CD4-positive, alpha-beta memory T cell (primary cell): ENCODE measurements at regions not wholly inside any gene's neighbourhood (a gene's known extent, or its start where the extent isn't known, plus 50 kb on each side); places are given as distances from the start of the nearest gene placed in this dataset.

Experiments used
- CTCF ChIA-PET: fragments of 350-600 bp; sonication (Branson Sonifier 250); formaldehyde crosslinking; loops from one replicate; lab custom pipeline; 2021; ENCODE audit warnings: inconsistent platforms; ENCODE audit not compliant: partially characterized antibody; lab: Charles Lee
- POLR2A ChIA-PET: fragments of 350-600 bp; sonication (Branson Sonifier 250); formaldehyde crosslinking; loops from one replicate; lab custom pipeline; 2021; ENCODE audit not compliant: partially characterized antibody; lab: Charles Lee
- DNase-seq, 5 donors: peaks; one replicate each; pipeline versions ENCODE4 v3.0.0 to v3.0.0-alpha.2; 2020 to 2022; ENCODE audit warnings: mixed read lengths in 1 of 5
- H3K27ac ChIP-seq: one replicate; pipeline ENCODE4 v1.7.0; 2013; ENCODE audit warnings: low read depth, low read length
- H3K27me3 ChIP-seq: 2 replicates; pipeline ENCODE4 v1.7.0; 2013; ENCODE audit warnings: mild to moderate bottlenecking, low read length, moderate library complexity; ENCODE audit not compliant: insufficient read depth
- H3K36me3 ChIP-seq: 2 replicates; pipeline ENCODE4 v1.7.0; 2013; ENCODE audit warnings: mild to moderate bottlenecking, low read length, moderate library complexity; ENCODE audit not compliant: insufficient read depth
- H3K4me1 ChIP-seq: 2 replicates; pipeline ENCODE4 v1.7.0; 2013; ENCODE audit warnings: mild to moderate bottlenecking, low read length, moderate library complexity; ENCODE audit not compliant: insufficient read depth
- H3K4me3 ChIP-seq, 2 donors: one replicate each; pipeline ENCODE4 v1.7.0; 2013; ENCODE audit warnings: low read length in 2 of 2, mild to moderate bottlenecking in 1 of 2
- H3K9me3 ChIP-seq, 2 donors: one replicate each; pipeline ENCODE4 v1.7.0; 2013; ENCODE audit warnings: low read length in 2 of 2, control low read depth in 1 of 2; ENCODE audit not compliant: control insufficient read depth in 1 of 2
- H3K27ac Mint-ChIP-seq, 7 donors: one replicate each; pipeline ENCODE4 v1.8.0; 2020 to 2021; ENCODE audit warnings: mixed read lengths in 7 of 7, mild to moderate bottlenecking in 6 of 7, inconsistent platforms in 3 of 7, moderate library complexity in 3 of 7
- H3K27me3 Mint-ChIP-seq, 2 donors: one replicate each; pipeline ENCODE4 v1.8.0; 2020 to 2021; ENCODE audit warnings: mixed read lengths in 2 of 2
- H3K36me3 Mint-ChIP-seq, 2 donors: one replicate each; pipeline ENCODE4 v1.8.0; 2020 to 2021; ENCODE audit warnings: mixed read lengths in 2 of 2, inconsistent platforms in 1 of 2, mild to moderate bottlenecking in 1 of 2
- H3K4me1 Mint-ChIP-seq, 4 donors: one replicate each; pipeline ENCODE4 v1.8.0; 2020 to 2021; ENCODE audit warnings: mixed read lengths in 4 of 4, mild to moderate bottlenecking in 1 of 4
- H3K4me3 Mint-ChIP-seq, 8 donors: one replicate each; pipeline ENCODE4 v1.8.0; 2020 to 2021; ENCODE audit warnings: mixed read lengths in 8 of 8, mild to moderate bottlenecking in 7 of 8, moderate library complexity in 6 of 8, inconsistent platforms in 3 of 8
- H3K9me3 Mint-ChIP-seq, 8 donors: one replicate each; pipeline ENCODE4 v1.8.0; 2020 to 2021; ENCODE audit warnings: mixed read lengths in 8 of 8, mild to moderate bottlenecking in 5 of 8, inconsistent platforms in 3 of 8, moderate library complexity in 1 of 8
- intact Hi-C: fragments of 100-400 bp; cut with micrococcal nuclease; formaldehyde crosslinking; loops from one replicate; pipeline ENCODE4 v1.15.1; 2023

DNA sequence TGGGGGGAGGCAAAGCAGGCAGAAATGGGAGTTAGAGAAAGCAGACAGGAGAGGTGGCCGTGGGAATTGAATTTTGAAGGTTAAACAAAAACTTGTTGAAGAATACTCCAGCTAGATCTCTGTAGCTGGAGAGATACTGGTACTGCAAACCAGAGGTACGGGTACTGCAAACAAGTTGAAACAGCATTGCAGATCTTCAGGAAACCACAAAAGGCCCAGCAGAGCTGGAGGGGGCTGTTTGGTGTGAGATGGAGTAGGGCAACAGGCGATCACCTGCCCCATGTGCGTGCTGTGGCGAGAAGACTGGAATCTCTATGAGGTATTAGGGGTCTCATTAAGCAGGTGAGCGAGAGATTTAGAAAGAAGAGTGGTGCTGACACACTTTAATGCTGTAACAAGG lies 77.7 kb upstream of the RGS4 start:
- Histone ChIP-seq H3K27me3 (no peaks in the 10 kb centered on the region), H3K27ac (no peak overlapping the region), H3K4me1 (no peaks in the 10 kb centered on the region), H3K9me3 (no peaks in the 10 kb centered on the region), H3K36me3 (no peaks in the 10 kb centered on the region), H3K4me3 (no peak overlapping the region)
- no peak overlapping the region for H3K4me3 Mint-ChIP-seq
- CTCF ChIA-PET, result no interaction called here
- intact Hi-C loops, result no loop called here
- no peaks in the 10 kb centered on the region for H3K36me3 Mint-ChIP-seq
- H3K9me3 Mint-ChIP-seq, result peaks cover 0 to 3% (median 0%) of the 10 kb centered on the region in 8 donors
- no peak overlapping the region for H3K27ac Mint-ChIP-seq
- peaks cover 4 to 7% of the 10 kb centered on the region in 2 donors for H3K27me3 Mint-ChIP-seq
- POLR2A ChIA-PET, result no interaction called here
- no peak for DNase-seq
- no peaks in the 10 kb centered on the region for H3K4me1 Mint-ChIP-seq

DNA sequence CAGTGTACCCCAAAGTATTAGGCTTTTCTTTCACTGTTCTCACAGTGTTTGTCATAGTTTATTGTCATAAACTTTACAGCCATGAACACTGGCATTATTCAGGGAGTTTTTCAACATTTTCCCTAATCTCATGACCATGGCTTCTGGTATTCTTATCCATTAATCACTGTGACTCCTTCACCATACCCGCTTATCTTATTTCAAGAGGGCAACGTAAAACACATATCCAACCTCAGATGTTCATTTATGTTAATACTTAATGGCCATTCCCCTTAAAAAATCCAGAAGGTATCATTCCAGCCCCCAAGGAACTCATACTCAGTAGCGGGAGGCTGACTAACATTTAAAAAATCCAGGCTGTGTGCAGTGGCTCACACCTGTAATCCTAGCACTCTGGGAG lies 78.5 kb upstream of the RGS4 start:
- Histone ChIP-seq H3K9me3 (no peaks in the 10 kb centered on the region), H3K27ac (no peak overlapping the region), H3K36me3 (no peaks in the 10 kb centered on the region), H3K4me1 (no peaks in the 10 kb centered on the region), H3K27me3 (no peaks in the 10 kb centered on the region), H3K4me3 (no peak overlapping the region)
- Mint-ChIP-seq H3K9me3 (peaks cover 0 to 3% (median 0%) of the 10 kb centered on the region in 8 donors), H3K27ac (no peak overlapping the region), H3K27me3 (peaks cover 4 to 7% of the 10 kb centered on the region in 2 donors), H3K4me1 (no peaks in the 10 kb centered on the region), H3K4me3 (no peak overlapping the region), H3K36me3 (no peaks in the 10 kb centered on the region)
- POLR2A ChIA-PET, result no interaction called here
- CTCF ChIA-PET, result no interaction called here
- intact Hi-C loops, result no loop called here
- DNase-seq, result no peak

DNA sequence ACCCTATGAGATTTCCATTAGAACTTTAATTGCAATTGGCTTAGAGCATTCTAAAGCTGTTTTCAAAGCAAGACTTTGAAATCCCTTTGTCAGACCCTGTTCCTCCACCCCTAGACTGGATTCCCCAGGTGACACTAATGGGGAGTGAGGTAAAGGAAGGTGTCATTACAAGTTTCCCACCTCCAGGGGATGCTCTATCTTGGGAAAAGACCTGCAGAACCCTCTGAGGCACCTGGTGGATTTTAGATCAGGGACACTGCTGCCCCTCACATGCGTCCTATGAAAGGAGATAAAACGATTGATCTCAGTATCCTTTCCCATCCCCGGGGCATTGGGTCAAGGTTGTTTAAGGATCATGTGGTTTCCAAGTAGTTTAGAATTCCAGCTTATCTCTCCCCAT lies 80.3 kb upstream of the RGS4 start:
- ChIA-PET CTCF (interaction anchor here (0.8 kb wide), 1 partner anchor 9 kb away, joined by 3 read pairs; no protein-coding TSS in a partner anchor), POLR2A (no interaction called here)
- no peaks in the 10 kb centered on the region for H3K9me3 ChIP-seq
- H3K27ac ChIP-seq, result no peak overlapping the region
- Mint-ChIP-seq H3K4me3 (no peak overlapping the region), H3K36me3 (no peaks in the 10 kb centered on the region), H3K27me3 (peaks cover 4% of the 10 kb centered on the region in 2 donors), H3K9me3 (peaks cover 0 to 2% (median 0%) of the 10 kb centered on the region in 8 donors), H3K4me1 (no peaks in the 10 kb centered on the region), H3K27ac (no peak overlapping the region)
- DNase-seq, result no peak
- no peaks in the 10 kb centered on the region for H3K36me3 ChIP-seq
- no peak overlapping the region for H3K4me3 ChIP-seq
- H3K27me3 ChIP-seq, result no peaks in the 10 kb centered on the region
- intact Hi-C loops, result no loop called here
- H3K4me1 ChIP-seq, result no peaks in the 10 kb centered on the region

DNA sequence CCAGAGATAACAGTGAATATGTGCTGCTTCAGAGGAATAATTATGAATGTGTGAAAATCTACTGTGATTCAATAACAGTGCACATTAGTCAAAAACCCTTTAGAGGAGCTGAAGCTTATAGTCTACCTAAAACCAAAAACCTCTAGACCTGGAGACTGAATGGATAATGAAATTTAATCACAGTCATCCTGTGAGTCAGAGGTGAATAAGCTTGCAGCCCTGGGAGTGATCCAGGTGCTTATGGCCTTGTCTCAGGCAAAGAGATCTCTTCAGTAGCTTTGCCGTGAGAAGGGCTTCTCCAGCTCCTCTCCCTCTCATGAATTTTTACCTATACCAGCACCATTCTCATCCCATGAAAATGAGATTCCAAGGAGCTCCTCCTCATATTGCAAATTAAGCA lies 81.3 kb upstream of the RGS4 start:
- H3K4me1 Mint-ChIP-seq, result no peaks in the 10 kb centered on the region
- ChIA-PET CTCF (no interaction called here), POLR2A (no interaction called here)
- no peak for DNase-seq
- Histone ChIP-seq H3K9me3 (no peaks in the 10 kb centered on the region), H3K27ac (no peak overlapping the region), H3K4me1 (no peaks in the 10 kb centered on the region), H3K36me3 (no peaks in the 10 kb centered on the region), H3K27me3 (no peaks in the 10 kb centered on the region), H3K4me3 (no peak overlapping the region)
- no peaks in the 10 kb centered on the region for H3K36me3 Mint-ChIP-seq
- intact Hi-C loops, result no loop called here
- no peak overlapping the region for H3K27ac Mint-ChIP-seq
- H3K9me3 Mint-ChIP-seq, result peaks cover 0 to 2% (median 0%) of the 10 kb centered on the region in 8 donors
- H3K27me3 Mint-ChIP-seq, result peaks cover 4% of the 10 kb centered on the region in 2 donors
- H3K4me3 Mint-ChIP-seq, result no peak overlapping the region

GRCh38 chr1:162985816-162986435 lies 83.2 kb upstream of the RGS4 start:
- Mint-ChIP-seq H3K27ac (no peak overlapping the region), H3K36me3 (no peaks in the 10 kb centered on the region), H3K4me3 (no peak overlapping the region), H3K27me3 (peaks cover 4 to 7% of the 10 kb centered on the region in 2 donors), H3K9me3 (peaks cover 0 to 2% (median 0%) of the 10 kb centered on the region in 8 donors), H3K4me1 (no peaks in the 10 kb centered on the region)
- H3K36me3 ChIP-seq, result no peaks in the 10 kb centered on the region
- no peak overlapping the region for H3K4me3 ChIP-seq
- no peaks in the 10 kb centered on the region for H3K4me1 ChIP-seq
- no peaks in the 10 kb centered on the region for H3K9me3 ChIP-seq
- no peaks in the 10 kb centered on the region for H3K27me3 ChIP-seq
- POLR2A ChIA-PET, result no interaction called here
- CTCF ChIA-PET, result interaction anchor here (1.2 to 1.4 kb wide), 2 partner anchors 9 to 12 kb away, joined by 3 to 4 read pairs; no protein-coding TSS in a partner anchor
- H3K27ac ChIP-seq, result no peak overlapping the region
- no peak for DNase-seq
- intact Hi-C loops, result no loop called here

DNA sequence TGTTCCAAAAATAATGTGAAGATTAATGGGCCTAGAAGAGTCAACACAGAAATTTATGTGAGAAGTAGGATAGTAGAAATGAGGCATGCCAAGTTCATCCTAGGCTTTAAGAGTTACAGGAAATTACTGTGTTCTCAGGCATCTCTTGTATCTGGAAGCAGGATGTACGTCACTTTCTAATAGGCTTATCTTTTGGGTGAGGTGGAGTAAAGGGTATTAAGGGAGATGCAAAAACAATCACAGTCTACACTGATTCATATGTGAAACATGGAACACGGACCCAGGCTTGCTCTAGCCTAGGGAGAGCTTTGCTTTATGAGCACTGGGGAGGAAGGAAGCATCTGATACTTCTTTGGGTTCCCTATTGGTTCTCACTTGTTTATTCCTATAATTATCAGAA lies 84.5 kb upstream of the RGS4 start:
- Mint-ChIP-seq H3K9me3 (peaks cover 0 to 2% (median 0%) of the 10 kb centered on the region in 8 donors), H3K27me3 (peaks cover 6 to 7% of the 10 kb centered on the region in 2 donors), H3K27ac (no peak overlapping the region), H3K4me1 (no peaks in the 10 kb centered on the region), H3K36me3 (no peaks in the 10 kb centered on the region), H3K4me3 (no peak overlapping the region)
- intact Hi-C loops, result no loop called here
- POLR2A ChIA-PET, result no interaction called here
- Histone ChIP-seq H3K4me3 (no peak overlapping the region), H3K27me3 (no peaks in the 10 kb centered on the region), H3K9me3 (no peaks in the 10 kb centered on the region), H3K27ac (no peak overlapping the region), H3K36me3 (no peaks in the 10 kb centered on the region), H3K4me1 (no peaks in the 10 kb centered on the region)
- no peak for DNase-seq
- CTCF ChIA-PET, result interaction anchor here (1.4 kb wide), 1 partner anchor 11 kb away, joined by 3 read pairs; no protein-coding TSS in a partner anchor

- no peak for DNase-seq
- Mint-ChIP-seq H3K4me1 (no peaks in the 10 kb centered on the region), H3K36me3 (no peaks in the 10 kb centered on the region), H3K9me3 (peaks cover 0 to 2% (median 0%) of the 10 kb centered on the region in 8 donors), H3K4me3 (no peak overlapping the region), H3K27ac (no peak overlapping the region), H3K27me3 (peaks cover 6 to 7% of the 10 kb centered on the region in 2 donors)
- ChIA-PET POLR2A (no interaction called here), CTCF (no interaction called here)
- no peaks in the 10 kb centered on the region for H3K27me3 ChIP-seq
- H3K4me3 ChIP-seq, result no peak overlapping the region
- H3K4me1 ChIP-seq, result no peaks in the 10 kb centered on the region
- H3K9me3 ChIP-seq, result no peaks in the 10 kb centered on the region
- H3K27ac ChIP-seq, result no peak overlapping the region
- intact Hi-C loops, result no loop called here
- H3K36me3 ChIP-seq, result no peaks in the 10 kb centered on the region
Observed at GRCh38 chr1:162983671-162984425, 85.3 kb upstream of the RGS4 start.
